ENCODE measurements at regions not wholly inside any gene's neighbourhood (a gene's known extent, or its start where the extent isn't known, plus 50 kb on each side); places are given as distances from the start of the nearest gene placed in this dataset.

DNA sequence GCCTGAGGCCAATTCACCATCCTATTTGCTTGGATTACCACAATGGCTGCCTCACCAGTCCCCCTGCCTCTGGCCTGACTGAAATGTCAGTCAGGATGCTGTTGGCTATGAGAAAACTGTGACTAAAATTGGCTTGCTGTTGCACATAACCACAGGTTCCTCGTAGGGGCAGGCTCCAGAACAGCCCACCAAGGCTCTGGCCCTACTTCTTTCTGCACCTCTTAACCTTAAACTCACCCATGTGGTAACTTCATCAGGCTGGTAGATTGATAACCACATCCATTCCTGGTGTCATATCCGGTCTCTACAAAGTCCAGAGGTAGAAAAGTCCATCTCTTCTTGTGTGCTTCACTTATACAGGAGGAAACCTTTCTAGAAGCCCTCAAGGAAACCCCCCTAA lies 172.4 kb upstream of the PLXNC1 start:
- no peaks in the 10 kb centered on the region for H4K20me1 ChIP-seq (ENCODE audit: insufficient read depth, low read length)
- no peaks in the 10 kb centered on the region for H3K4me1 ChIP-seq (ENCODE audit: insufficient read depth, low read length, severe bottlenecking)
- no peak overlapping the region for H3K4me2 ChIP-seq (ENCODE audit: low read length)
- 0 out of 2 replicates have a peak, but pooled peaks cover 4% of the 10 kb centered on the region for H3K27me3 ChIP-seq (ENCODE audit: insufficient read depth, low read length)
- H3K9ac ChIP-seq (ENCODE audit: low read length): no peak overlapping the region
- no peak overlapping the region for H3K4me3 ChIP-seq (ENCODE audit: low read depth, low read length, poor library complexity, severe bottlenecking)
- no peaks in the 10 kb centered on the region for H3K9me2 ChIP-seq (ENCODE audit: low read depth, low read length)
- no peaks in the 10 kb centered on the region for H3F3A ChIP-seq (ENCODE audit: insufficient read depth, low read length)
- H3K9me3 ChIP-seq (ENCODE audit: low read length): no peaks in the 10 kb centered on the region
- no peak overlapping the region for H2AFZ ChIP-seq (ENCODE audit: low read length)
- TF ChIP-seq, protein P1, sequence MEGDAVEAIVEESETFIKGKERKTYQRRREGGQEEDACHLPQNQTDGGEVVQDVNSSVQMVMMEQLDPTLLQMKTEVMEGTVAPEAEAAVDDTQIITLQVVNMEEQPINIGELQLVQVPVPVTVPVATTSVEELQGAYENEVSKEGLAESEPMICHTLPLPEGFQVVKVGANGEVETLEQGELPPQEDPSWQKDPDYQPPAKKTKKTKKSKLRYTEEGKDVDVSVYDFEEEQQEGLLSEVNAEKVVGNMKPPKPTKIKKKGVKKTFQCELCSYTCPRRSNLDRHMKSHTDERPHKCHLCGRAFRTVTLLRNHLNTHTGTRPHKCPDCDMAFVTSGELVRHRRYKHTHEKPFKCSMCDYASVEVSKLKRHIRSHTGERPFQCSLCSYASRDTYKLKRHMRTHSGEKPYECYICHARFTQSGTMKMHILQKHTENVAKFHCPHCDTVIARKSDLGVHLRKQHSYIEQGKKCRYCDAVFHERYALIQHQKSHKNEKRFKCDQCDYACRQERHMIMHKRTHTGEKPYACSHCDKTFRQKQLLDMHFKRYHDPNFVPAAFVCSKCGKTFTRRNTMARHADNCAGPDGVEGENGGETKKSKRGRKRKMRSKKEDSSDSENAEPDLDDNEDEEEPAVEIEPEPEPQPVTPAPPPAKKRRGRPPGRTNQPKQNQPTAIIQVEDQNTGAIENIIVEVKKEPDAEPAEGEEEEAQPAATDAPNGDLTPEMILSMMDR (IDR thresholded peaks at IDR 0.05; ENCODE audit: low read length): no peak
- TF ChIP-seq EZH2 (IDR thresholded peaks at IDR 0.05; ENCODE audit: borderline replicate concordance, low read length): no peak
- no peaks in the 10 kb centered on the region for H3K36me3 ChIP-seq (ENCODE audit: insufficient read depth, low read length)
- H3K79me2 ChIP-seq (ENCODE audit: insufficient read depth, low read length): no peaks in the 10 kb centered on the region
- no peak overlapping the region for H3K27ac ChIP-seq (ENCODE audit: low read depth, low read length, poor library complexity, severe bottlenecking)

DNA sequence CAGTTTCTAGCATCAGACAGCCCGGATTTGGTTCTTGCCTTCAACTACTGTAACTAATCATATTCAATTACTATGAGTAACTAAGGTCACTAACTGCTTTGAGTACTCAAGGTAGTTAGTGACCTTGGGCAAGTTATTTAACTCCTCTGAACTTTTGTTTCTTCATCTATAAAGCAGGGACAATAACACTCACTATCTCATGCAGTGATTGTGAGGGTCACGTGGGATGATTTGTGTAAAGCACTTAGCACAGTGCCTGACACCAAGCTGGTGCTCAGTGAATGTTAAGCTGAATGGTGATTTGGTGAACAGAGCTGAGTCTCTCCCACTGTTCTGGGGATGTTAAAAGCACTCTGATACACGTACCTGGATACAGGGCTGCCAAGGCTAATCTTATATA lies 171.3 kb upstream of the PLXNC1 start:
- H3K27ac ChIP-seq (ENCODE audit: low read depth, low read length, poor library complexity, severe bottlenecking): no peak overlapping the region
- H3F3A ChIP-seq (ENCODE audit: insufficient read depth, low read length): no peaks in the 10 kb centered on the region
- H3K4me1 ChIP-seq (ENCODE audit: insufficient read depth, low read length, severe bottlenecking): no peaks in the 10 kb centered on the region
- no peaks in the 10 kb centered on the region for H3K9me3 ChIP-seq (ENCODE audit: low read length)
- no peaks in the 10 kb centered on the region for H4K20me1 ChIP-seq (ENCODE audit: insufficient read depth, low read length)
- TF ChIP-seq EZH2 (IDR thresholded peaks at IDR 0.05; ENCODE audit: borderline replicate concordance, low read length): no peak
- TF ChIP-seq, protein P1 (IDR thresholded peaks at IDR 0.05; ENCODE audit: low read length): no peak
- H3K79me2 ChIP-seq (ENCODE audit: insufficient read depth, low read length): no peaks in the 10 kb centered on the region
- H3K4me3 ChIP-seq (ENCODE audit: low read depth, low read length, poor library complexity, severe bottlenecking): no peak overlapping the region
- no peak overlapping the region for H3K4me2 ChIP-seq (ENCODE audit: low read length)
- no peak overlapping the region for H2AFZ ChIP-seq (ENCODE audit: low read length)
- H3K9me2 ChIP-seq (ENCODE audit: low read depth, low read length): no peaks in the 10 kb centered on the region
- 0 out of 2 replicates have a peak, but pooled peaks cover 4% of the 10 kb centered on the region for H3K27me3 ChIP-seq (ENCODE audit: insufficient read depth, low read length)
- H3K36me3 ChIP-seq (ENCODE audit: insufficient read depth, low read length): no peaks in the 10 kb centered on the region
- H3K9ac ChIP-seq (ENCODE audit: low read length): no peak overlapping the region

DNA sequence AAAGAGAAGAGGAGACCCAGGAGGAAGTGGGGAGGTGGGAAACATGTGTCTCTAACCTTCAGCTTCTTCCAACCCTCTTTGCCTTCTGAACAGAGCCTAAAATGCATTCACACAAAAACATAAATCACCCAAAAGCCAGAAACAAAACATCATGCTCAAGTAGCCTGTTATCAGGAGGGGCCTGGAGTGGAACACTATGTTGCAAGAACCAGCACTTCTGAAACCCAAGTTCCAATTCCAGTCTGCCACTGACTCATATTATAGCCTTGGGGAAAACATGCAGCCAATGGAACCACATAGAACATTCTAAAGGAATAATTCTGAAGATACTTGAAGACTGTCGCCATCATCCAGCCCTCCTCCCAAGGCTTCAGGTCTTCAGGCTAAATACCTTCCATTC lies 169.8 kb upstream of the PLXNC1 start:
- no peak for TF ChIP-seq EZH2 (IDR thresholded peaks at IDR 0.05; ENCODE audit: borderline replicate concordance, low read length)
- TF ChIP-seq, protein P1 (IDR thresholded peaks at IDR 0.05; ENCODE audit: low read length): no peak
- no peak overlapping the region for H2AFZ ChIP-seq (ENCODE audit: low read length)
- H3K4me3 ChIP-seq (ENCODE audit: low read depth, low read length, poor library complexity, severe bottlenecking): no peak overlapping the region
- no peaks in the 10 kb centered on the region for H3K36me3 ChIP-seq (ENCODE audit: insufficient read depth, low read length)
- no peaks in the 10 kb centered on the region for H3K4me1 ChIP-seq (ENCODE audit: insufficient read depth, low read length, severe bottlenecking)
- H3K79me2 ChIP-seq (ENCODE audit: insufficient read depth, low read length): no peaks in the 10 kb centered on the region
- H3K4me2 ChIP-seq (ENCODE audit: low read length): no peak overlapping the region
- H3K9me3 ChIP-seq (ENCODE audit: low read length): no peaks in the 10 kb centered on the region
- no peak overlapping the region for H3K27ac ChIP-seq (ENCODE audit: low read depth, low read length, poor library complexity, severe bottlenecking)
- H3K9me2 ChIP-seq (ENCODE audit: low read depth, low read length): no peaks in the 10 kb centered on the region
- no peaks in the 10 kb centered on the region for H3F3A ChIP-seq (ENCODE audit: insufficient read depth, low read length)
- H3K27me3 ChIP-seq (ENCODE audit: insufficient read depth, low read length): no peaks in the 10 kb centered on the region; the same call in 1 of the 2 replicates
- no peak overlapping the region for H3K9ac ChIP-seq (ENCODE audit: low read length)
- no peaks in the 10 kb centered on the region for H4K20me1 ChIP-seq (ENCODE audit: insufficient read depth, low read length)
